Activated naive CD8-positive, alpha-beta T cell treated with anti-CD3 and anti-CD28 coated beads for 36 hours (primary cell): ENCODE measurements at regions not wholly inside any gene's neighbourhood (a gene's known extent, or its start where the extent isn't known, plus 50 kb on each side); places are given as distances from the start of the nearest gene placed in this dataset.
"Not testable (repeated sequence)": the region's sequence is repeated elsewhere in the genome, so short reads cannot be mapped to it uniquely, and the experiment has no call there.

ENCODE experiments used
- DNase-seq: peaks from one replicate; pipeline ENCODE4 v3.0.0; 2021
- H3K27ac Mint-ChIP-seq: one replicate; pipeline ENCODE4 v1.8.0; 2022; ENCODE audit warnings: mild to moderate bottlenecking, moderate library complexity, mixed read lengths
- H3K27me3 Mint-ChIP-seq: one replicate; pipeline ENCODE4 v1.8.0; 2022; ENCODE audit warnings: mild to moderate bottlenecking, mixed read lengths
- H3K36me3 Mint-ChIP-seq: one replicate; pipeline ENCODE4 v1.8.0; 2021; ENCODE audit warnings: mild to moderate bottlenecking, mixed read lengths
- H3K4me1 Mint-ChIP-seq: one replicate; pipeline ENCODE4 v1.8.0; 2021; ENCODE audit warnings: mixed read lengths
- H3K4me3 Mint-ChIP-seq: one replicate; pipeline ENCODE4 v1.8.0; 2022; ENCODE audit warnings: mild to moderate bottlenecking, moderate library complexity, mixed read lengths
- H3K9me3 Mint-ChIP-seq: one replicate; pipeline ENCODE4 v1.8.0; 2022; ENCODE audit warnings: mixed read lengths

- not testable (repeated sequence) for H3K9me3 Mint-ChIP-seq
Observed at GRCh38 chr1:143702739-143703138, 269.0 kb downstream of the FAM72C start.

DNA sequence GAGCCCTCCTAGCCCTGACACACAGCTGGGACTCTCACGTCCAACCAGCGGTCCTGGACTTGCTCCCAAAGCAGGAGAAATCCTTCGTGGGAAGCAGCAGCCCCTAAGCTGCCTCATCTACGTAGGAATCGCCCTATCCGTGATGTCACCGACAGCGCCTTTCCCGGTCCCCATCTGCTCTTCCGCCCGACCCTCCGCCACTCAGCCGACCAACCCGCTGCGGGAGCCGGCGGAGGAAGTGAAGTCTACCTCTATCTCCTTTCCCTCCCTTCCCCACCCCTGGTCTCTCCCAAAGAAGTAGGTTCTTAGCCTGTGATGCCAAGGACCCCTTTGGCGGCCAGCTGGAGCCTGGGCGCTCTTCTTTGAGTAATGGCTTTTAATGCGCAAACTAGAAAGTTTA, 272.1 kb downstream of the FAM72C start:
- Mint-ChIP-seq H3K27ac (no peak overlapping the region), H3K4me3 (no peak overlapping the region), H3K9me3 (no peaks in the 10 kb centered on the region), H3K27me3 (peaks cover 59% of the 10 kb centered on the region), H3K36me3 (peaks cover 5% of the 10 kb centered on the region), H3K4me1 (no peaks in the 10 kb centered on the region)
- DNase-seq = no peak

More at GRCh38 chr1:143702739-143703138, 269.0 kb downstream of the FAM72C start:
- not testable (repeated sequence) for H3K4me1 Mint-ChIP-seq, DNase-seq, H3K27ac Mint-ChIP-seq, H3K36me3 Mint-ChIP-seq, H3K4me3 Mint-ChIP-seq
- H3K27me3 Mint-ChIP-seq = peaks cover 38% of the 10 kb centered on the region

GRCh38 chr1:143699115-143699514, 272.7 kb downstream of the FAM72C start:
- no peak overlapping the region for H3K4me3 Mint-ChIP-seq
- H3K9me3 Mint-ChIP-seq = no peaks in the 10 kb centered on the region
- no peaks in the 10 kb centered on the region for H3K4me1 Mint-ChIP-seq
- H3K27me3 Mint-ChIP-seq = peaks cover 63% of the 10 kb centered on the region
- no peak for DNase-seq
- peaks cover 5% of the 10 kb centered on the region for H3K36me3 Mint-ChIP-seq
- H3K27ac Mint-ChIP-seq = no peak overlapping the region

GRCh38 chr1:143698016-143698415, 273.8 kb downstream of the FAM72C start:
- Mint-ChIP-seq H3K27me3 (peaks cover 72% of the 10 kb centered on the region), H3K9me3 (no peaks in the 10 kb centered on the region), H3K4me3 (no peak overlapping the region), H3K4me1 (no peaks in the 10 kb centered on the region), H3K36me3 (peaks cover 5% of the 10 kb centered on the region), H3K27ac (no peak overlapping the region)
- DNase-seq = peak; percentile 6

DNA sequence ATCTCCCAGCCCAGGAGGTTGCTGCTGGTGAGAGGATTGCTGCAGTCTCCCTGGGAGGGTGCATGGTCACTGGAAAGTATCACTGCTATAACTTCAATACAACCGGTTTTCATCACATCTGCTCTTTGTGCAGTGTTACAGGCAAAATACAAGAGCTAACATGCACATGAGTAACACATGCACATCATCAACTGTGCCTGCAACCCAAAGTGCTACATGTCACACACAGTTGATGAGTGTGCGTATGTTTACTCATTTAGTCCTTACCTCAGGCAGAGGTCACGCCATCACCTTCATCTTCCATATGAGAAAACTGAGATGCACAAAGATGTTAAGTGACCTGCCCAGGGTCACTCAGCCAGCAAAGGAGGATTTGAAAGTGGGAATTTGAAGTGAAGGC, 277.7 kb downstream of the FAM72C start:
- H3K9me3 Mint-ChIP-seq = no peaks in the 10 kb centered on the region
- H3K27me3 Mint-ChIP-seq = peaks cover 77% of the 10 kb centered on the region
- H3K27ac Mint-ChIP-seq = no peak overlapping the region
- no peak overlapping the region for H3K4me3 Mint-ChIP-seq
- peaks cover 5% of the 10 kb centered on the region for H3K36me3 Mint-ChIP-seq
- DNase-seq = no peak
- H3K4me1 Mint-ChIP-seq = no peaks in the 10 kb centered on the region

GRCh38 chr1:143691971-143692529, 279.7 kb downstream of the FAM72C start:
- Mint-ChIP-seq H3K27ac (no peak overlapping the region), H3K4me1 (no peaks in the 10 kb centered on the region), H3K36me3 (no peaks in the 10 kb centered on the region), H3K9me3 (no peaks in the 10 kb centered on the region), H3K27me3 (peaks cover 58% of the 10 kb centered on the region), H3K4me3 (no peak overlapping the region)
- no peak for DNase-seq

- H3K9me3 Mint-ChIP-seq = no peaks in the 10 kb centered on the region
- H3K27ac Mint-ChIP-seq = no peak overlapping the region
- no peaks in the 10 kb centered on the region for H3K4me1 Mint-ChIP-seq
- no peak overlapping the region for H3K4me3 Mint-ChIP-seq
- no peak for DNase-seq
- no peaks in the 10 kb centered on the region for H3K36me3 Mint-ChIP-seq
- peaks cover 52% of the 10 kb centered on the region for H3K27me3 Mint-ChIP-seq
Observed at GRCh38 chr1:143691400-143691891, 280.3 kb downstream of the FAM72C start.

DNA sequence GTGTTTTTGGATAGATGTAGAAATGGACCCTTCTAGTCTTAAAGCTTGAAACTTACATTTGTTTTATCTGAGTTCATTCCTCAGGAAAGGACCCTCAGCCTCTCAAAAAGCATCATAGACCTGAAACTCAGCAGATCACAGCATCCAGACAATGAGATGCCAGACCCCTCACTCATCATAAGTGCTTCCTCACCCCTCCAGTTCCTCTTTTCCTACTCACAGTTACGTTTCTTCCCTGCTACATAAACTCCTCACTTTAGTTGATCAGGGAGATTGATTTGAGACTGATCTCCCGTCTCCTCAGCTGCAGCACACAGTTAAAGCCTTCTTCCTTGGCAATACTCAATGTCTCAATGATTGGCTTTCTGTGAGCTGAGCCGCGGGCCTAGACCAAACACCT, 282.0 kb downstream of the FAM72C start:
- no peak overlapping the region for H3K27ac Mint-ChIP-seq

DNA sequence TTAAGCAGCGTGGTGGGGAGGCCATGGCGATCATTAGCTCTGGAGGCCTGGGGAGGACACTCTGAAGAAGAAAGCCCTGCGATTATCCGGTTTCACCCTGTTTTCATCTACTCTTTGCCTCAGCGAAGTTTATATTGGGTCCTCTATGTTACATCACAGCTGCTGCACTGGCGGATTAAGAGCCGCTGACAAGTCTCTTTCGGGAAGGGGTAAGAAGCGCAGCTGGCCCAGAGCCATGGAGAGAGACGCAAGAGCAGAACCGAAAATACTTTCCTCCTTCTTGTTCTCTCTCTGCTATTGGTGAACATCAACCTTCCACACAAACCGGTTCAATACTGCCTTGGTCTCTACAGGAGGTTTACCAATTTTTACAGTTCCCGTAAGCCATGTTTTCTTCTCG, 291.5 kb downstream of the FAM72C start:
- Mint-ChIP-seq H3K4me1 (no peaks in the 10 kb centered on the region), H3K27ac (no peak overlapping the region), H3K36me3 (no peaks in the 10 kb centered on the region), H3K4me3 (no peak overlapping the region), H3K9me3 (peaks cover 3% of the 10 kb centered on the region), H3K27me3 (peaks cover 13% of the 10 kb centered on the region)
- DNase-seq = no peak

More for the DNA sequence above, 282.0 kb downstream of the FAM72C start:
- H3K36me3 Mint-ChIP-seq = no peaks in the 10 kb centered on the region
- no peaks in the 10 kb centered on the region for H3K4me1 Mint-ChIP-seq
- H3K27me3 Mint-ChIP-seq = peaks cover 43% of the 10 kb centered on the region
- no peaks in the 10 kb centered on the region for H3K9me3 Mint-ChIP-seq
- no peak for DNase-seq
- H3K4me3 Mint-ChIP-seq = no peak overlapping the region

GRCh38 chr1:143672983-143673382, 298.8 kb downstream of the FAM72C start:
- Mint-ChIP-seq H3K27ac (no peak overlapping the region), H3K9me3 (peaks cover 13% of the 10 kb centered on the region), H3K36me3 (peaks cover 3% of the 10 kb centered on the region), H3K4me1 (no peaks in the 10 kb centered on the region), H3K27me3 (peaks cover 20% of the 10 kb centered on the region), H3K4me3 (no peak overlapping the region)
- no peak for DNase-seq

GRCh38 chr1:143667730-143668129, 304.1 kb downstream of the FAM72C start:
- peaks cover 10% of the 10 kb centered on the region for H3K9me3 Mint-ChIP-seq
- peaks cover 3% of the 10 kb centered on the region for H3K36me3 Mint-ChIP-seq
- H3K27me3 Mint-ChIP-seq = peaks cover 33% of the 10 kb centered on the region
- DNase-seq = no peak
- H3K4me1 Mint-ChIP-seq = no peaks in the 10 kb centered on the region
- H3K27ac Mint-ChIP-seq = no peak overlapping the region
- H3K4me3 Mint-ChIP-seq = no peak overlapping the region

- no peak for DNase-seq
- peaks cover 40% of the 10 kb centered on the region for H3K27me3 Mint-ChIP-seq
- no peak overlapping the region for H3K27ac Mint-ChIP-seq
- no peaks in the 10 kb centered on the region for H3K4me1 Mint-ChIP-seq
- no peak overlapping the region for H3K4me3 Mint-ChIP-seq
- H3K9me3 Mint-ChIP-seq = peaks cover 10% of the 10 kb centered on the region
- peaks cover 3% of the 10 kb centered on the region for H3K36me3 Mint-ChIP-seq
Observed at GRCh38 chr1:143666851-143667250, 304.9 kb downstream of the FAM72C start.

- Mint-ChIP-seq H3K4me1 (peaks cover 1% of the 10 kb centered on the region), H3K27me3 (peaks cover 50% of the 10 kb centered on the region), H3K27ac (no peak overlapping the region), H3K9me3 (peaks cover 12% of the 10 kb centered on the region), H3K4me3 (no peak overlapping the region), H3K36me3 (peaks cover 3% of the 10 kb centered on the region)
- DNase-seq = no peak
Observed at GRCh38 chr1:143665606-143666005, 306.2 kb downstream of the FAM72C start.

DNA sequence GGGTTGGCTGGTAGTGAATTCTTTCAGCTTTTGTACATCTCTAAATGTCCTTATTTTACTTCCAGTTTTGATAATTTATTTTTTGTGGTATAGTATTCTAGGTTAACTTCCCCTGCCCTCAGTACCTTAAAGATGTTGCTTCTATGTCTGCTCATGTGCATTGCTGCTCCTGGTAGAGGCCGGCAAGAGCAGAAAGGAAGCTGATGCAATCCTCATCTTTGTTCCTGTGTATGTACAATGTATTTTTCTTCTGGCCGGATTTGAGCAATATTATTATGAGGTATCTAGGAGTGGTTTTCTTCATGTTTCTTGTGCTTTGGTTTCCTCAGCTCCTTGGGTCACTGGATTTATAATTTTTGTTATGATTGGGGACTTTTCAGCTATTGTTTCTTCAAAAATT, 308.7 kb downstream of the FAM72C start:
- H3K36me3 Mint-ChIP-seq, H3K4me1 Mint-ChIP-seq, DNase-seq, H3K9me3 Mint-ChIP-seq, H3K27ac Mint-ChIP-seq, H3K4me3 Mint-ChIP-seq: not testable (repeated sequence)
- peaks cover 66% of the 10 kb centered on the region for H3K27me3 Mint-ChIP-seq

DNA sequence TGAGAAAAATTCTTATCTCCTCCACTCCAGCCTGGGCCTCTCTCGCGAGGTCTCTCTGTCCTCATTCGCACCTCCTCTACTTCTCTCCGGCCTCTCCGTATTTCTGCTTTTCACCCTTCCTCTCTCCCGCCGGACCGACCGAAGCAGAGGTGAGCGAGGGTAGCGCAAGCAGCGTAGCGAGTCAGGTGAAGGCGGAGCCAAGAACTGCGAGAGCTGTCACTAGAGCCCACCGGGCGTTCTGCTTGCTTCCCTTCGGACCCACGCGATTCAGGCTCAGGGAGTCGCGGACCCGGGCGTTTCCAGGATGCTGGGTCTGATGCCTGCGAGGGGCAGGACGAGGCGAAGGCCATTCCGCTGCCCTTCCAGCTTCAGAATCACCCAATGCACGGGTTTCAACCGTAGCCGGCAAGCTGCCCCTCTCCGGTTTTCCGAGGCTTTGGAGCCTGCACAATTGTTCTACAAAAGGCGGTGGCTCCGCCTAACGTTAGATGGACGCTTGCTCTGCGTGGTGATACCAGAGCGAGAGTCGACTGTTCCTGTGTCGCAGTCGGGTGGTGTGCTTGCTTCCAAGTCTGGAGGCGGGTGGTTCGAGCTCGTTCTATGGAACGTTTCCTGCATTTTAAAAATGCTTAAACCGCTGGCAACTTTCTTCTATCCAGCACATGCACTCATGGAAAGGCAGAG, 310.2 kb downstream of the FAM72C start:
- Mint-ChIP-seq H3K4me1 (peaks cover 1% of the 10 kb centered on the region), H3K36me3 (no peaks in the 10 kb centered on the region), H3K9me3 (peaks cover 1% of the 10 kb centered on the region), H3K27ac (no peak overlapping the region), H3K27me3 (peaks cover 70% of the 10 kb centered on the region), H3K4me3 (peak overlapping the region; percentile 54)
- DNase-seq = no peak

DNA sequence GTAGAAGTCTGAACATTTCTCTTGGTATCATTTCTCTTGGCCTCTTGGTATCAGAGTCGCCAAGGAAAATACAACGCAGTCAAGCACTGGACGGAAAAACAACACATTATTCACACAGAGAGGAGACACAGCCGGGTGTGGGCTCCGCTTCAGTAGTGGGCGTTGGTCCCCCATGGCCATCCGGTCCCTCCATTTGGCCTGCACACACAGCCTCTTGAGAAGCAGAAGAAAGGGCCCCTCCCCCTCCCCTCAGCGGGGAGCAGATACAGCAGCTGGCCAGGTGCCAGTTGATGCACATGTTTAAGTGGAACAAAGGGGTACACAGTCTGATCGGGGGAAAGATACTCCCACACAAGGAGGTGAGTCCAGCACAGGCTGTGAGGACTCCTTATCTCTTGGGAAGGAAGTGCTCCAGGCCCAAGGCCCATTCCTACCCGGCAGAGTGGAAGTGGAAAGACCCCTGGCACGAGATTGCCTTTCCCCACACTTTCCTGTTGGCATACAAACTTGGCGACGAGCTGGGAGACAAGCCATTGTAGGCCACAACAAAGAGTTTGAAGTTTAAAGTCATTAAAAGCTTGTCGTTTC, 311.3 kb downstream of the FAM72C start:
- H3K4me1 Mint-ChIP-seq = peaks cover 1% of the 10 kb centered on the region
- peaks cover 80% of the 10 kb centered on the region for H3K27me3 Mint-ChIP-seq
- H3K27ac Mint-ChIP-seq = no peak overlapping the region
- peaks cover 1% of the 10 kb centered on the region for H3K9me3 Mint-ChIP-seq
- H3K36me3 Mint-ChIP-seq = no peaks in the 10 kb centered on the region
- no peak overlapping the region for H3K4me3 Mint-ChIP-seq
- DNase-seq = no peak
